HUES48 (cell line): ENCODE measurements at regions not wholly inside any gene's neighbourhood (a gene's known extent, or its start where the extent isn't known, plus 50 kb on each side); places are given as distances from the start of the nearest gene placed in this dataset.
"Not testable (repeated sequence)": the region's sequence is repeated elsewhere in the genome, so short reads cannot be mapped to it uniquely, and the experiment has no call there.

Experiments
- H3K27ac ChIP-seq: one replicate; pipeline ENCODE4 v1.7.0; 2013; ENCODE audit warnings: low read depth, low read length, inconsistent platforms
- H3K27me3 ChIP-seq: 2 replicates; pipeline ENCODE4 v1.6.1; 2013; ENCODE audit warnings: mild to moderate bottlenecking, low read length; ENCODE audit not compliant: control insufficient read depth, insufficient read depth
- H3K36me3 ChIP-seq: 2 replicates; pipeline ENCODE4 v1.6.1; 2013; ENCODE audit warnings: low read length; ENCODE audit not compliant: control insufficient read depth, insufficient read depth
- H3K4me1 ChIP-seq: 2 replicates; pipeline ENCODE4 v1.6.1; 2013; ENCODE audit warnings: mild to moderate bottlenecking, low read length; ENCODE audit not compliant: control insufficient read depth, insufficient read depth
- H3K4me3 ChIP-seq: 2 replicates; pipeline ENCODE4 v1.5.1; 2013; ENCODE audit warnings: mild to moderate bottlenecking, low read depth, low read length
- H3K9ac ChIP-seq: 2 replicates; pipeline ENCODE4 v1.6.1; 2013; ENCODE audit warnings: mild to moderate bottlenecking, low read depth, low read length, moderate library complexity
- H3K9me3 ChIP-seq: 2 replicates; pipeline ENCODE4 v1.6.1; 2013; ENCODE audit warnings: low read length; ENCODE audit not compliant: control insufficient read depth, insufficient read depth

DNA sequence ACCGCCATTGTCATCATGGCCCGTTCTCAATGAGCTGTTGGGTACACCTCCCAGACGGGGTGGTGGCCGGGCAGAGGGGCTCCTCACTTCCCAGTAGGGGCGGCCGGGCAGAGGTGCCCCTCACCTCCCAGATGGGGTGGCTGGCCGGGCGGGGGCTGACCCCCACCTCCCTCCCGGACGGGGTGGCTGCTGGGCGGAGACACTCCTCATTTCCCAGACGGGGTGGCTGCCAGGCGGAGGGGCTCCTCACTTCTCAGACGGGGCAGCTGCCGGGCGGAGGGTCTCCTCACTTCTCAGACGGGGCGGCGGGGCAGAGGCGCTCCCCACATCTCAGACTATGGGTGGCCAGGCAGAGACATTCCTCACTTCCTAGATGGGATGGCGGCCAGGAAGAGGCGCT, 505.1 kb downstream of the LRRC70 start:
- not testable (repeated sequence) for H3K4me1 ChIP-seq, H3K9me3 ChIP-seq, H3K4me3 ChIP-seq, H3K27me3 ChIP-seq, H3K27ac ChIP-seq, H3K9ac ChIP-seq, H3K36me3 ChIP-seq

DNA sequence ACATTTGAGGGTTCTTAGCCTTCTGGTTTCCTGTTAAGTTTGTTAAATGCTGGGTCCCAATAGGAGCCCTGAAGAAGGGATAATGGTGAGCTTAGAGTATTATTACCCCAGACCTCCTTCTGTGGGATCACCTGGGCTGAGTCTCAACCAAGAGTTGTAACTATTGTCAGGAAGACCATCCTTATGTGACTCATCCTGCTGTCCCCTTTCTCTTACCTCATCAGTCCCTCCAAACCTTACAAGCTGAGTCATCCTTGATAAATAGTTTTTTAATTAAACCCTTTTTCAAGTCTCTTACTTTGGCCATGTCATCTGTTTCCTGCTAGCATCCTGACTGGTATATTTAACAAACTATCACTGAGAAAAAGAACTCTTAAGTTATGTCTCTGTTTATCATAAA, 502.8 kb downstream of the LRRC70 start:
- no peaks in the 10 kb centered on the region; the same call in 1 of the 2 replicates for H3K9me3 ChIP-seq
- no peaks in the 10 kb centered on the region for H3K27me3 ChIP-seq
- no peaks in the 10 kb centered on the region for H3K4me1 ChIP-seq
- H3K9ac ChIP-seq = no peak overlapping the region
- no peak overlapping the region for H3K4me3 ChIP-seq
- no peaks in the 10 kb centered on the region for H3K36me3 ChIP-seq
- H3K27ac ChIP-seq = no peak overlapping the region

DNA sequence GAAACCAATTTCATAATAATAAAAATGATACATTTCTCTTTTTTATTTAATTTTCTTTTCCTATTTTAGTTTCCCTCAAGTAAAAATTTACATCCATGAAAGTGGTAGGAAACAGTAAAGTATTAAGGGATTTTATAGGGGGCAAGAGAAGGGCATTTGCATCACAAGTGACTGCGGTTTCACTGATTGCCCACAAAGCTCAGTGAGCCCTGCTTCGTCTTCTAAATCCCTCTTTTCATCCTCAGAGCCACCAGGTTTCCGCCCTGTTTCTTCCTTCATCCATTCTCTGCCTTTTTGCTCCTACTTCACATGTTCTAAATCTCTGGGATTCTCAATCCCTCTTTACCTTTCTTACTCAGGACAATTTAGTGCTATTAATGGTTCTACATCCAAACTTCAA, 491.4 kb downstream of the LRRC70 start:
- Histone ChIP-seq H3K9me3 (no peaks in the 10 kb centered on the region), H3K36me3 (no peaks in the 10 kb centered on the region), H3K4me3 (no peak overlapping the region), H3K27me3 (no peaks in the 10 kb centered on the region), H3K4me1 (peaks cover 12% of the 10 kb centered on the region; the same call in 1 of the 2 replicates), H3K9ac (no peak overlapping the region), H3K27ac (no peak overlapping the region)

DNA sequence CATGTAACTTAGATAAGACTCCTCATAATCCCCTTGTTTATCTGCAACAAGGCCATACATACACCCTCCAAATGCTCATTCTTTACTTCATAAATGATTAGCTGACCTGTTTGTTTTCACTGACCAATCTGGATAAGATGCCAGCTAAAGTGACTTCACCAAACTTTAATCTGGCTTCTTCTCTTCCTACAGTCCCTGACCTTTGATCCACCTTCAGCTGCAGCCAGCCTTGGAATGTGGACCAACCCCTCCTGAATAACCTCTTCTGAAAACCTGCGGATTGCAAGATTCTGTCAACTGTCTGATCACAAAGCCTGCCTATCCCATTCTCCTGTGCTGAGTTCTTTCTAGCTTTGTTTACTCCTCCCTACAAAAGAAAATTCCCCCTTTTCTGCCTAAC, 476.8 kb downstream of the LRRC70 start:
- Histone ChIP-seq H3K36me3 (no peaks in the 10 kb centered on the region), H3K4me1 (peaks cover 8% of the 10 kb centered on the region; the same call in 1 of the 2 replicates), H3K27me3 (no peaks in the 10 kb centered on the region), H3K9me3 (no peaks in the 10 kb centered on the region), H3K9ac (no peak overlapping the region), H3K4me3 (no peak overlapping the region), H3K27ac (peak overlapping the region; percentile 57)

DNA sequence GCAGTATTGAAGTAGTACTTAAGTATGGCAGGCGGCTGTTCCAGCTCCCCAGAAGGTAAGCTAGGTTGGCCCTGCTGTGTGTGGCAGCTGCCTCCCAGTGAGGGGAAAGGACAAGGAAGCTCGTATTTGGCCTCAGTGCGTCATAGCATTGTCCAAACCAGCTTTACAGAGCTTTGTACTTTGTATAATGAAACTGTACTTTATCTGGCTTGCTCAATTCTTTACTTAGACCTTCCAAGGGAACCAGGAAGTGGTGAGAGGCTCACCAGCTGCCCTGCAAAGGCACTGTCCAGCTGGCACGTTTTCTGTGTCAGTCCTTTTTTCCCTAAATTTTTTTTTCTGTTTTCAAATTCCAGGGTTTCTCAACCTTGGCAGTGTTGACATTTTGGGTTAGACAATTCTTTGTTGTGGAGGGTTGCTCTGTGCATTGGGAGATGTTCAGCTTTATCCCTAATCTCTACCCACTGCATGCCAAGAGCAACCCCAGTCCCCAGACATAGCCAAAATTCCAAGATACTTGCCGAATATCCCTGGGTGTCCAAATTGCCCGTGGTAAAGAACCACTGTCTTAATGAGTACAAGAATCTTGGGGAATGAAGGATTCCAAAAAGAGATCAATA, 474.5 kb downstream of the LRRC70 start:
- H3K4me1 ChIP-seq = peaks cover 8% of the 10 kb centered on the region; the same call in 1 of the 2 replicates
- H3K9ac ChIP-seq = no peak overlapping the region
- no peak overlapping the region for H3K27ac ChIP-seq

DNA sequence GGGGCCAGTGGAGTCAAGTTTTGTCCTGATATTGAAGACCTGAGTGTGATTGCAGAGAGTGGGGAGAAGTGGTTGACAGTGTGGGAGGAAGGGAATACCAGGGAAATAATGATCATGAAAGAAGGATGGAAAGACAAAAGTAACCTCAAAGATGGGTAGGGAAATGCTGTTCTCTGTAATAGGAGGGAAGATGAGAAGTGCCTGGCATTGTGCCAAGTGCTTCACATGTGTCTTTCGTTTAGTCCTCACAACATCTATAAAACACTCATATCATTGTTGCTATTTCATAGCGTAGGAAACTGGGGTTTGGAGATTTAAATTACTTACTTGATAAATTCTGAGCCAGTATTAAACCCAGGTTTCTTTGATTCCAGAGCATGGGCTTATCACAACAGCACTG, 472.3 kb downstream of the LRRC70 start:
- H3K9me3 ChIP-seq = no peaks in the 10 kb centered on the region

More for the DNA sequence above, 474.5 kb downstream of the LRRC70 start:
- Histone ChIP-seq H3K27me3 (no peaks in the 10 kb centered on the region), H3K9me3 (no peaks in the 10 kb centered on the region), H3K36me3 (no peaks in the 10 kb centered on the region), H3K4me3 (no peak overlapping the region)

DNA sequence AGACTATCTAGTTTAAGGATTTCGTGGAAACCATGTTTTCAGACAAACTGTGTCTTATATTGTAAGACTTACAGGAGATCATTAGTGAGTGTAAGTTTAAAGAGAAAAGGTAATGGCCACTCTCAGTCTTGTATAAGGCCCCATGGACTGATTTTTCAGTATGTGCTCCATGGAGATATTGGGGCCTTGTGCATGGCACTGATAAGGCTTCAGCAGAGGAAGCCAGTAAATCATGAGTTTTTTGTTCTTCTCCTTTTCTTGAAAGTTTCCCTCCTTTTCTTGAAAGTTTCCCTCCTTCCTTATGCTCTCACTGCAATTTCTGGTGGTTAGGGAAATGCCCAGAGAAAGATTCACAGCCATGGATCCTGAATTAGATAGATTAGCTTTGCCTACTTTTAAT, 471.3 kb downstream of the LRRC70 start:
- no peak overlapping the region for H3K4me3 ChIP-seq
- no peak overlapping the region for H3K27ac ChIP-seq
- no peaks in the 10 kb centered on the region for H3K9me3 ChIP-seq
- H3K4me1 ChIP-seq = no peaks in the 10 kb centered on the region
- no peaks in the 10 kb centered on the region for H3K36me3 ChIP-seq
- H3K27me3 ChIP-seq = no peaks in the 10 kb centered on the region
- no peak overlapping the region for H3K9ac ChIP-seq

More for the DNA sequence above, 472.3 kb downstream of the LRRC70 start:
- H3K4me3 ChIP-seq = no peak overlapping the region
- H3K9ac ChIP-seq = no peak overlapping the region
- H3K27ac ChIP-seq = no peak overlapping the region
- H3K36me3 ChIP-seq = no peaks in the 10 kb centered on the region
- H3K27me3 ChIP-seq = no peaks in the 10 kb centered on the region
- peaks cover 8% of the 10 kb centered on the region; the same call in 1 of the 2 replicates for H3K4me1 ChIP-seq

DNA sequence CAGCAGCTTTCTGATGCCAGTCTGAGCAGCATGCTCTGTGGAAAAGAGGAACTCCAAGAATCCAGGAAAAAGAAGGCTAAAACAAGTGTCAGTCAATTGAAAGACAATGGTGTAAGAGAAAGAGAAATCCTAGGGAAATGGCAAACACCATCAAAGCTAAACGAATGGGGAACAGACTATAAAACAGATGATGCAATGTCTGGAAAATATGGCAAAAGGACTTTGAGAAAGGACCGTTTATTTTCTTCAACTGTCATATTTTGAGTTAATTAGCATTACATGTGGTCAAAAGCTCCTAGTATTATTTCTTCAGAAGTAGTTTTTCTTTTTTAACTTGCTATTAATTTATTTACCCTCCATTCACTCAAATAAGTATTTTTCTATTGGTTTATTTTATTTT, 465.2 kb downstream of the LRRC70 start:
- no peaks in the 10 kb centered on the region for H3K9me3 ChIP-seq
- H3K27me3 ChIP-seq = no peaks in the 10 kb centered on the region
- H3K9ac ChIP-seq = no peak overlapping the region
- H3K36me3 ChIP-seq = no peaks in the 10 kb centered on the region
- H3K27ac ChIP-seq = no peak overlapping the region
- no peak overlapping the region for H3K4me3 ChIP-seq
- peaks cover 3% of the 10 kb centered on the region; the same call in 1 of the 2 replicates for H3K4me1 ChIP-seq

DNA sequence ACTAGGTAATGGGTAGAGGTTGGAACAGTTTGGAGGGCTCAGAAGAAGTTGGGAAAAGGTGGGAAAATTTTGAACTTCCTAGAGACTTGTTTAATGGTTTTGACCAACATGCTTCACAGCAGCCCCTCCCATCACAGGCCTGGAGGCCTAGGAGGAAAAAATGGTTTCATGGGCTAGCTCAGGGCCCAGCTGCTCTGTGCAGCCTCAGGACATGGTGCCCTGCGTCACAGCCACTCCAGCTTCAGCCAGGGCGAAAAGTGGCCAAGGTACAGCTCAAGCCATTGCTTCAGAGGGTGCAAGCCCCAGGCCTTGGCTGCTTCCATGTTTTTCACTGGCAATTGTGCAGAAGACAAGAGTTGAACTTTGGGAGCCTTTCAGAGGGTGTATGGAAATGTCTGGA, 453.7 kb downstream of the LRRC70 start:
- no peaks in the 10 kb centered on the region for H3K4me1 ChIP-seq
- no peak overlapping the region for H3K27ac ChIP-seq
- no peak overlapping the region for H3K4me3 ChIP-seq
- H3K27me3 ChIP-seq = no peaks in the 10 kb centered on the region
- H3K9ac ChIP-seq = no peak overlapping the region
- no peaks in the 10 kb centered on the region for H3K36me3 ChIP-seq
- H3K9me3 ChIP-seq = peaks cover 40% of the 10 kb centered on the region

DNA sequence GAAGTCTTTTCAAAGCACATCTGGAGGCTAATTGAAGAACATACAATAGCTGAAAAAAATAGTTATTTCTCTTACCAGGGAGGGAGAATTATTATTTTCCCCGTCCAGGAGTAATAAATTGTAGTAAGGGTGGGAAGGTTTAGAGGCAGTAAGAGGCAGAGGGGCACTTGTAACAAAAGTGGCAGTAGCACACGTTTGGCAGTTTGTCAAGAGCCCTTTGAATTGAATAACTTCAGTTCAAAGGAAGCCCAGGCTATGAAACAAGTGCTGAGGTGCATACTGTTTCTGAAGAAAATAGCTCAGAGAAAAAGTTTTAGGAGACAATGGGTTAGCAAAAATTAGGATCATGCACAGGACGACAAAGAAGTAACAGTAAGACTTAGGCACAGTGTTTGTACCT, 451.3 kb downstream of the LRRC70 start:
- Histone ChIP-seq H3K9me3 (peaks cover 38% of the 10 kb centered on the region), H3K36me3 (no peaks in the 10 kb centered on the region), H3K27me3 (no peaks in the 10 kb centered on the region), H3K27ac (no peak overlapping the region), H3K9ac (no peak overlapping the region), H3K4me1 (no peaks in the 10 kb centered on the region), H3K4me3 (no peak overlapping the region)

DNA sequence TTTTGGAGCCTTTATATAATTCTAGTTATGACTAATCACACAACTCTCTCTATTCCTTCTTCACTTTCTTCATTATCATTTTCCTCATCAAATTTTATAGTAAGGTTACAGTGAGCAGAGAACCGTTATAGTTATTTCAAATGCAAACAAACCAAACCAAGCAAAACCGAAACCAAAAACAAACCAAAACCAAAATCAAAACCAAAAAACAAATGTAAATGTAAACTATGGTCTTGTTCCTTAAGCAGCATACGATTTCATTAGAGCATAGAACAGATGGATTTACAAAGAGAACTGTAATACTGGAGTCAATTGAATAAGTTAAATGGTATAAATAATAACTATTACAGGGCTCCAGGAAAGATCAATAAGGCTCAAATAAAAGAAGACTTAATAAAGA, 447.1 kb downstream of the LRRC70 start:
- Histone ChIP-seq H3K9ac (no peak overlapping the region), H3K4me3 (no peak overlapping the region), H3K27me3 (no peaks in the 10 kb centered on the region), H3K27ac (no peak overlapping the region), H3K4me1 (no peaks in the 10 kb centered on the region), H3K36me3 (no peaks in the 10 kb centered on the region), H3K9me3 (no peaks in the 10 kb centered on the region)
